Smooth muscle cell (in vitro differentiated cells): ENCODE measurements at regions not wholly inside any gene's neighbourhood (a gene's known extent, or its start where the extent isn't known, plus 50 kb on each side); places are given as distances from the start of the nearest gene placed in this dataset.

ENCODE experiments used
- DNase-seq: peaks from one replicate; lab custom pipeline; 2025; ENCODE audit not compliant: unreplicated experiment; lab: John Stamatoyannopoulos, UW
- H2AFZ ChIP-seq: fragments of 200-600 bp; sonication (generic); 2 replicates; pipeline ENCODE4 v1.6.0; 2016; ENCODE audit warnings: antibody characterized with exemption, low read depth, mild to moderate bottlenecking
- H3F3A ChIP-seq: fragments of 200-600 bp; sonication (generic); 2 replicates; pipeline ENCODE4 v1.6.0; 2017; ENCODE audit warnings: antibody characterized with exemption, low read depth
- H3K27ac ChIP-seq: fragments of 200-600 bp; sonication (generic); 2 replicates; pipeline ENCODE4 v1.5.1; 2016; ENCODE audit warnings: low read depth, mild to moderate bottlenecking
- H3K27me3 ChIP-seq: fragments of 200-600 bp; sonication (generic); 2 replicates; pipeline ENCODE4 v1.6.1; 2016; ENCODE audit warnings: low read depth, mild to moderate bottlenecking
- H3K36me3 ChIP-seq: fragments of 200-600 bp; sonication (generic); 2 replicates; pipeline ENCODE4 v1.5.1; 2016; ENCODE audit warnings: low read depth
- H3K4me1 ChIP-seq: fragments of 200-600 bp; sonication (generic); 2 replicates; pipeline ENCODE4 v1.5.1; 2016; ENCODE audit warnings: low read depth
- H3K4me2 ChIP-seq: fragments of 200-600 bp; sonication (generic); 2 replicates; pipeline ENCODE4 v1.6.0; 2016; ENCODE audit warnings: mild to moderate bottlenecking
- H3K4me3 ChIP-seq: fragments of 200-600 bp; sonication (generic); 2 replicates; pipeline ENCODE4 v1.5.1; 2016; ENCODE audit warnings: mild to moderate bottlenecking
- H3K79me2 ChIP-seq: fragments of 200-600 bp; sonication (generic); 2 replicates; pipeline ENCODE4 v1.6.0; 2016; ENCODE audit warnings: low read depth, mild to moderate bottlenecking
- H3K9ac ChIP-seq: fragments of 200-600 bp; sonication (generic); 2 replicates; pipeline ENCODE4 v1.6.0; 2016; ENCODE audit warnings: low read depth
- H3K9me3 ChIP-seq: fragments of 200-600 bp; sonication (generic); replicated peaks from 2 replicates; pipeline ENCODE4 v1.5.1; 2016; ENCODE audit warnings: low read depth
- H4K20me1 ChIP-seq: fragments of 200-600 bp; sonication (generic); 2 replicates; pipeline ENCODE4 v1.6.0; 2016; ENCODE audit warnings: low read depth
- WGBS: methylation state at CpG from one replicate; pipeline ENCODE4 v1.1.7; 2016; ENCODE audit warnings: low lambda C conversion rate; 5-methylcytosine and 5-hydroxymethylcytosine counted together
- TF ChIP-seq, protein P1 (sequence below): fragments of 200-600 bp; sonication (generic); IDR thresholded peaks from 2 replicates; pipeline ENCODE4 v1.5.1; 2017; ENCODE audit warnings: borderline replicate concordance, mild to moderate bottlenecking, antibody characterized with exemption; ENCODE audit not compliant: insufficient read depth, poor library complexity, severe bottlenecking

DNA sequence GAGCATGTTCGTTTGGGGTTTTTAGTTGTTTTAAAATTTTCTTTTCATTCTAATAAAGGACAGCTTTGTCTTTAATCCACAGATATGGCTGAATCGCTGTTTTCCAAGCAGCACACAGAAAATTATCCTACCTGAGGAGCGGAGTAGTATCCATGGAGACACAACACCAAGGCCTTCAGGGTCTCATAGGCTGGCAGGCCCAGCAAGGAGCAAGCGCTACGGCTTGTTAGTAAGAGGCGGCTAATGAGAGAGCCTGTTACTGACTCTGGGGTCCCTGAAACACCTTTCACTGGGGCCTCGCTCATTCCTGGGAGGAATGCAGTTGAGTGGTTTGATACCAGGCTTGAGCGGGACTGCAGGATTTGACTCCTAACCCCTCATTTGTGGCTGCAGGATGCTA lies 303.8 kb upstream of the CDH4 start:
- Histone ChIP-seq H3K4me3 (no peak overlapping the region), H3K9me3 (no peaks in the 10 kb centered on the region), H3K4me1 (no peaks in the 10 kb centered on the region), H3K79me2 (no peaks in the 10 kb centered on the region), H3K36me3 (no peaks in the 10 kb centered on the region), H4K20me1 (no peaks in the 10 kb centered on the region), H3K27me3 (no peaks in the 10 kb centered on the region), H3K9ac (no peak overlapping the region), H3K27ac (no peak overlapping the region), H2AFZ (no peak overlapping the region), H3K4me2 (no peak overlapping the region), H3F3A (no peaks in the 10 kb centered on the region)
- TF ChIP-seq, protein P1, sequence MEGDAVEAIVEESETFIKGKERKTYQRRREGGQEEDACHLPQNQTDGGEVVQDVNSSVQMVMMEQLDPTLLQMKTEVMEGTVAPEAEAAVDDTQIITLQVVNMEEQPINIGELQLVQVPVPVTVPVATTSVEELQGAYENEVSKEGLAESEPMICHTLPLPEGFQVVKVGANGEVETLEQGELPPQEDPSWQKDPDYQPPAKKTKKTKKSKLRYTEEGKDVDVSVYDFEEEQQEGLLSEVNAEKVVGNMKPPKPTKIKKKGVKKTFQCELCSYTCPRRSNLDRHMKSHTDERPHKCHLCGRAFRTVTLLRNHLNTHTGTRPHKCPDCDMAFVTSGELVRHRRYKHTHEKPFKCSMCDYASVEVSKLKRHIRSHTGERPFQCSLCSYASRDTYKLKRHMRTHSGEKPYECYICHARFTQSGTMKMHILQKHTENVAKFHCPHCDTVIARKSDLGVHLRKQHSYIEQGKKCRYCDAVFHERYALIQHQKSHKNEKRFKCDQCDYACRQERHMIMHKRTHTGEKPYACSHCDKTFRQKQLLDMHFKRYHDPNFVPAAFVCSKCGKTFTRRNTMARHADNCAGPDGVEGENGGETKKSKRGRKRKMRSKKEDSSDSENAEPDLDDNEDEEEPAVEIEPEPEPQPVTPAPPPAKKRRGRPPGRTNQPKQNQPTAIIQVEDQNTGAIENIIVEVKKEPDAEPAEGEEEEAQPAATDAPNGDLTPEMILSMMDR: no peak
- WGBS: 90% methylated on average over 8 of the region's 8 CpGs
- DNase-seq: no peak

DNA sequence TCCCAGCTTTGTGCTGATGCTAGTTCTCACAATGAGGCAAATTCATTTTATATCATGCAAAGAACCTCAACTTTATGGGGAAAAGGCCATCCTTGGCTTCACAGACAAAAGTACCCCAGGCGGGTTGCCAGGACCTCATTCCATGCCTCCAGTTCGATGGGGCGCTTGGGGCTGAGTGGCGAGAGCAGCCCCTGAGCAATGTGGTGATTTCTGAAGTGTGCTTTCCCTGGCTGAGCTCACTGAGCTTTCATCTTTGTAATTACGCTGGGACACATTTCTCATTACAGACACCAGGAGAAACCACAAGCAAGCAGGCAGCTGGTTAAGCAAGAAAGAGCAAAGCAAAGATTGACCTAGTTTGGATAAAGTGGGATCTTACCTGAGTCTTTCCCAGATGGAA lies 301.5 kb upstream of the CDH4 start:
- 83% methylated on average over 5 of the region's 5 CpGs for WGBS
- Histone ChIP-seq H3K9me3 (no peaks in the 10 kb centered on the region), H3K9ac (no peak overlapping the region), H3K4me1 (no peaks in the 10 kb centered on the region), H4K20me1 (no peaks in the 10 kb centered on the region), H3K27ac (no peak overlapping the region), H3K79me2 (no peaks in the 10 kb centered on the region), H2AFZ (no peak overlapping the region), H3K4me3 (no peak overlapping the region), H3K27me3 (no peaks in the 10 kb centered on the region), H3K36me3 (no peaks in the 10 kb centered on the region), H3K4me2 (no peak overlapping the region), H3F3A (no peaks in the 10 kb centered on the region)
- DNase-seq: no peak
- TF ChIP-seq, protein P1: no peak

DNA sequence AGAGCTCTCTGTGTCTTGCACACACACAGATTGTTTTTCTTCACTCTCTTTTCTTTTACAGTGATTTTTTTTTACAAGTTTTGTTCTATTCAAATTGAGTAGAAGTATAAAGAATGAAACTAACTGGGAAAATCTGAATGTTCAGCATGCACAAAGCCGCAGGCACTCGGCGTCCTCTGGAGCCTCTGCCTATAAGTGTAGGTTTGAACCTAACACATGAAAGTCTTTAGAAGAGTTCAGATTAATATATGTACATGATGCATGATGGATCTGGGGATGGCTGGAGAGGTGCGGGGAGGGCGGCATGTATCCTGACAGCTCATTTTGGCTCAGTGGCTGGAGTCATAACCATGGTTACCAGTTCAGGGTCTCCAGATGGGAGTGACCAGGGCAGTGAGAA lies 301.1 kb upstream of the CDH4 start:
- no peaks in the 10 kb centered on the region for H3K27me3 ChIP-seq
- H2AFZ ChIP-seq: no peak overlapping the region
- TF ChIP-seq, protein P1: no peak
- no peaks in the 10 kb centered on the region for H3K79me2 ChIP-seq
- DNase-seq: no peak
- H3K4me2 ChIP-seq: no peak overlapping the region
- no peaks in the 10 kb centered on the region for H3K9me3 ChIP-seq
- H3F3A ChIP-seq: no peaks in the 10 kb centered on the region
- no peak overlapping the region for H3K9ac ChIP-seq
- no peaks in the 10 kb centered on the region for H3K4me1 ChIP-seq
- H4K20me1 ChIP-seq: no peaks in the 10 kb centered on the region
- no peak overlapping the region for H3K4me3 ChIP-seq
- WGBS: 95% methylated on average over 5 of the region's 5 CpGs
- H3K36me3 ChIP-seq: no peaks in the 10 kb centered on the region
- no peak overlapping the region for H3K27ac ChIP-seq

DNA sequence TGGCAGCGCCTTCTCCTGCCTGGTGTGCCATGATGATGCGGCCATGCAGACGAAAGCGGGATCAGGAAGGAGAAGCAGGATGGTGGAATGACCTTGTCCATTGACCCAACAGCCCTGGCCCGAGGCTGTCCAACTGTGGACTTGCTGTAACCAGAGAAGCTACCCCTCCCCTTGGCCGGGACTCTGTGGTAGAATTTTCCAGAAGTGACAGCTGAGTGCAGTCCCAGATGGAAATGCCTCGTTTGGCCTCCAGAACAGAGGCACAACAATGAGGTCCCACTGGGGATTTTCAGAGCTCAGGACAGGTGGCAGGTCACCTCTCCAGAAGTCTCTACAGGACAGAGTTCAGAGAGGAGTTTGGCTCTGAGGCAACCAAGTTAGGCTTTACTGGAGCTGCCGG lies 299.2 kb upstream of the CDH4 start:
- no peak for DNase-seq
- Histone ChIP-seq H3K36me3 (no peaks in the 10 kb centered on the region), H3K4me2 (no peak overlapping the region), H4K20me1 (no peaks in the 10 kb centered on the region), H3K9me3 (no peaks in the 10 kb centered on the region), H3K4me1 (no peaks in the 10 kb centered on the region), H3K27ac (no peak overlapping the region), H2AFZ (no peak overlapping the region), H3K4me3 (no peak overlapping the region), H3F3A (no peaks in the 10 kb centered on the region), H3K79me2 (no peaks in the 10 kb centered on the region), H3K9ac (no peak overlapping the region), H3K27me3 (no peaks in the 10 kb centered on the region)
- 93% methylated on average over 8 of the region's 8 CpGs for WGBS
- TF ChIP-seq, protein P1: no peak
